H9 (cell line): ENCODE measurements at regions not wholly inside any gene's neighbourhood (a gene's known extent, or its start where the extent isn't known, plus 50 kb on each side); places are given as distances from the start of the nearest gene placed in this dataset.

Source experiments
- DNase-seq: peaks from one replicate; pipeline ENCODE4 v3.0.0-alpha.2; 2017
- H2AFZ ChIP-seq: one replicate; pipeline ENCODE4 v1.6.1; 2013; ENCODE audit warnings: mild to moderate bottlenecking, low read length, control low read depth, moderate library complexity
- H2AK5ac ChIP-seq: 2 replicates; pipeline ENCODE4 v1.6.1; 2013; ENCODE audit warnings: low read length, control low read depth, mixed read lengths; ENCODE audit not compliant: insufficient read length
- H2BK120ac ChIP-seq: one replicate; pipeline ENCODE4 v1.6.1; 2013; ENCODE audit warnings: low read depth, mild to moderate bottlenecking, low read length, control low read depth, inconsistent platforms; ENCODE audit not compliant: poor library complexity, severe bottlenecking
- H2BK12ac ChIP-seq: 2 replicates; pipeline ENCODE4 v1.6.1; 2013; ENCODE audit warnings: low read length, control low read depth, mixed read lengths, low read depth; ENCODE audit not compliant: insufficient read length
- H2BK15ac ChIP-seq: 2 replicates; pipeline ENCODE4 v1.6.1; 2013; ENCODE audit warnings: low read depth, low read length, control low read depth
- H2BK20ac ChIP-seq: one replicate; pipeline ENCODE4 v1.6.1; 2013; ENCODE audit warnings: low read depth, mild to moderate bottlenecking, low read length, control low read depth, inconsistent platforms; ENCODE audit not compliant: poor library complexity, severe bottlenecking
- H2BK5ac ChIP-seq: 2 replicates; pipeline ENCODE4 v1.6.1; 2013; ENCODE audit warnings: low read length, control low read depth, mixed read lengths; ENCODE audit not compliant: insufficient read length
- H3K14ac ChIP-seq: 2 replicates; pipeline ENCODE4 v1.6.1; 2013; ENCODE audit warnings: low read length, control low read depth; ENCODE audit not compliant: insufficient read depth
- H3K18ac ChIP-seq: 2 replicates; pipeline ENCODE4 v1.6.1; 2013; ENCODE audit warnings: low read depth, mild to moderate bottlenecking, mixed read lengths, low read length, control low read depth; ENCODE audit not compliant: insufficient read length
- H3K23ac ChIP-seq: 2 replicates; pipeline ENCODE4 v1.6.1; 2013; ENCODE audit warnings: low read length, control low read depth, mixed read lengths, low read depth; ENCODE audit not compliant: insufficient read length
- H3K23me2 ChIP-seq: 2 replicates; pipeline ENCODE4 v1.6.1; 2013; ENCODE audit warnings: low read depth, mild to moderate bottlenecking, mixed read lengths, low read length, control low read depth; ENCODE audit not compliant: insufficient read length, poor library complexity, severe bottlenecking
- H3K27ac ChIP-seq: 2 replicates; pipeline ENCODE4 v1.5.1; 2013; ENCODE audit warnings: low read length, control low read depth, mixed read lengths, low read depth; ENCODE audit not compliant: insufficient read length
- H3K27me3 ChIP-seq: 2 replicates; pipeline ENCODE4 v1.6.1; 2013; ENCODE audit warnings: low read length, control low read depth, inconsistent platforms; ENCODE audit not compliant: insufficient read depth
- H3K4ac ChIP-seq: 2 replicates; pipeline ENCODE4 v1.6.1; 2013; ENCODE audit warnings: low read depth, mild to moderate bottlenecking, control low read depth, inconsistent platforms, low read length, moderate library complexity
- H3K4me1 ChIP-seq: 2 replicates; pipeline ENCODE4 v1.6.1; 2013; ENCODE audit warnings: low read length, control low read depth, inconsistent platforms; ENCODE audit not compliant: insufficient read depth
- H3K4me2 ChIP-seq: 2 replicates; pipeline ENCODE4 v1.6.1; 2013; ENCODE audit warnings: low read length, control low read depth, mixed read lengths; ENCODE audit not compliant: insufficient read length, insufficient read depth
- H3K56ac ChIP-seq: 2 replicates; pipeline ENCODE4 v1.6.1; 2013; ENCODE audit warnings: low read depth, mild to moderate bottlenecking, mixed read lengths, low read length, control low read depth; ENCODE audit not compliant: insufficient read length
- H3K79me1 ChIP-seq: 2 replicates; pipeline ENCODE4 v1.6.1; 2013; ENCODE audit warnings: low read depth, mild to moderate bottlenecking, moderate library complexity, low read length, control low read depth, inconsistent platforms; ENCODE audit not compliant: insufficient read depth, poor library complexity, severe bottlenecking
- H3K79me2 ChIP-seq: 2 replicates; pipeline ENCODE4 v1.6.1; 2013; ENCODE audit warnings: low read length, control low read depth, inconsistent platforms; ENCODE audit not compliant: insufficient read depth
- H3K9ac ChIP-seq: 2 replicates; pipeline ENCODE4 v1.6.1; 2013; ENCODE audit warnings: low read length, control low read depth, mixed read lengths; ENCODE audit not compliant: insufficient read length; ENCODE audit errors: extremely low read depth
- H3K9me3 ChIP-seq: one replicate; pipeline ENCODE4 v1.6.1; 2013; ENCODE audit warnings: low read depth, low read length, inconsistent platforms; ENCODE audit not compliant: control insufficient read depth
- H3T11ph ChIP-seq: one replicate; pipeline ENCODE4 v1.6.1; 2013; ENCODE audit warnings: mild to moderate bottlenecking, low read length, control low read depth, inconsistent platforms
- H4K20me1 ChIP-seq: one replicate; pipeline ENCODE4 v1.6.1; 2013; ENCODE audit not compliant: control insufficient read depth, insufficient read length, insufficient read depth
- H4K5ac ChIP-seq: 2 replicates; pipeline ENCODE4 v1.6.1; 2013; ENCODE audit warnings: low read depth, mild to moderate bottlenecking, mixed read lengths, low read length, control low read depth; ENCODE audit not compliant: insufficient read length
- H4K8ac ChIP-seq: replicated peaks from 2 replicates; pipeline ENCODE4 v1.6.1; 2013; ENCODE audit warnings: low read length, control low read depth, mixed read lengths, low read depth; ENCODE audit not compliant: insufficient read length
- H4K91ac ChIP-seq: 2 replicates; pipeline ENCODE4 v1.6.1; 2013; ENCODE audit warnings: low read depth, mild to moderate bottlenecking, moderate library complexity, mixed read lengths, low read length, control low read depth; ENCODE audit not compliant: insufficient read length
- H3K27ac Mint-ChIP-seq, 3 experiments: 2 replicates in 2 of 3; 3 replicates in 1 of 3; pipeline ENCODE4 v1.8.0; 2020 to 2021; ENCODE audit warnings: mixed read lengths in 3 of 3, mild to moderate bottlenecking in 1 of 3, moderate library complexity in 1 of 3
- H3K27me3 Mint-ChIP-seq: 2 replicates; pipeline ENCODE4 v1.8.0; 2021; ENCODE audit warnings: low read depth, mild to moderate bottlenecking, moderate library complexity, mixed read lengths
- H3K36me3 Mint-ChIP-seq, 3 experiments: 2 replicates in 2 of 3; 3 replicates in 1 of 3; pipeline ENCODE4 v1.8.0; 2020 to 2021; ENCODE audit warnings: low read depth in 3 of 3, mixed read lengths in 3 of 3; ENCODE audit not compliant: insufficient read depth in 1 of 3
- H3K4me1 Mint-ChIP-seq, 2 experiments: 2 replicates each; pipeline ENCODE4 v1.8.0; 2020; ENCODE audit warnings: mixed read lengths in 2 of 2
- H3K4me3 Mint-ChIP-seq, 2 experiments: 2 replicates in 1 of 2; 3 replicates in 1 of 2; pipeline ENCODE4 v1.8.0; 2020 to 2021; ENCODE audit warnings: mild to moderate bottlenecking in 2 of 2, mixed read lengths in 2 of 2, moderate library complexity in 1 of 2
- H3K9me3 Mint-ChIP-seq, 2 experiments: 2 replicates in 1 of 2; 3 replicates in 1 of 2; pipeline ENCODE4 v1.8.0; 2020; ENCODE audit warnings: mild to moderate bottlenecking in 2 of 2, mixed read lengths in 2 of 2, moderate library complexity in 1 of 2
- CTCF ChIP-seq: fragments of 200-600 bp; sonication (generic); conservative IDR thresholded peaks from 3 replicates; pipeline ENCODE4 v1.8.0; 2021; ENCODE audit warnings: antibody characterized with exemption, mild to moderate bottlenecking
- WGBS: extraction: QIAGEN DNeasy Blood & Tissue Kit; methylation state at CpG from one replicate; pipeline ENCODE4 v1.1.7; 2013; ENCODE audit warnings: missing lambda C conversion rate, low lambda C conversion rate, mixed read lengths; ENCODE audit not compliant: insufficient read length; ENCODE audit errors: extremely low coverage; 5-methylcytosine and 5-hydroxymethylcytosine counted together

- Histone ChIP-seq H3K27me3 (no peaks in the 10 kb centered on the region), H4K91ac (no peak overlapping the region), H3K9me3 (no peaks in the 10 kb centered on the region), H4K5ac (no peak overlapping the region), H2BK120ac (no peak overlapping the region), H3T11ph (no peak overlapping the region), H2AFZ (no peak overlapping the region), H3K56ac (no peak overlapping the region), H3K27ac (no peak overlapping the region), H3K14ac (no peak overlapping the region), H3K79me2 (no peaks in the 10 kb centered on the region), H3K4me2 (no peak overlapping the region), H3K23ac (no peak overlapping the region), H3K23me2 (no peaks in the 10 kb centered on the region), H3K4ac (no peak overlapping the region), H2BK15ac (no peak overlapping the region), H3K9ac (no peak overlapping the region), H3K4me1 (no peaks in the 10 kb centered on the region), H3K79me1 (no peaks in the 10 kb centered on the region), H4K20me1 (no peaks in the 10 kb centered on the region), H2BK20ac (no peak overlapping the region), H4K8ac (no peak overlapping the region), H2AK5ac (no peak overlapping the region), H2BK12ac (no peak overlapping the region), H3K18ac (no peak overlapping the region), H2BK5ac (no peak overlapping the region)
- no peaks in the 10 kb centered on the region for H3K27me3 Mint-ChIP-seq
- DNase-seq = no peak
- no peaks in the 10 kb centered on the region; a peak in 1 of 5 replicates for H3K9me3 Mint-ChIP-seq
- H3K4me3 Mint-ChIP-seq = no peak overlapping the region
- H3K27ac Mint-ChIP-seq = no peak overlapping the region
- TF ChIP-seq CTCF = no peak
- no CpG with 5 or more reads among the region's 8 CpGs for WGBS
- H3K36me3 Mint-ChIP-seq = no peaks in the 10 kb centered on the region; a peak in 1 of 7 replicates
- H3K4me1 Mint-ChIP-seq = no peaks in the 10 kb centered on the region
Observed at GRCh38 chr13:105642511-105642958, 892.9 kb downstream of the EFNB2 start.
